Pancreas (tissue), 10 donors: ENCODE measurements at regions not wholly inside any gene's neighbourhood (a gene's known extent, or its start where the extent isn't known, plus 50 kb on each side); places are given as distances from the start of the nearest gene placed in this dataset.

Experiments
- ATAC-seq, 4 donors: fragments of 200-7000 bp; cut with Tn5 transposase; one replicate each; pipeline versions ENCODE4 v1.8.0 to v1.9.1; 2020; ENCODE audit warnings: mild to moderate bottlenecking in 4 of 4, moderate library complexity in 4 of 4
- DNase-seq, 6 donors: peaks; one replicate each; pipeline ENCODE4 v3.0.0-alpha.2; 2020
- FAIRE-seq: peaks from 2 replicates; lab custom pipeline; 2012; peaks lifted over from hg19 to GRCh38; lab: Jason Lieb, UNC
- H3K27ac ChIP-seq, 4 donors: fragments of 200-600 bp; sonication (generic); 1 replicate in 3 of 4; 2 replicates in 1 of 4; pipeline versions ENCODE4 v1.5.0 to v1.8.0; 2020
- H3K27me3 ChIP-seq, 4 donors: fragments of 200-600 bp; one replicate each; pipeline ENCODE4 v1.8.0; 2021
- H3K36me3 ChIP-seq, 3 donors: fragments of 200-600 bp; sonication (generic) in 1 of 3; one replicate each; pipeline versions ENCODE4 v1.5.0 to v1.8.0; 2020 to 2021
- H3K4me1 ChIP-seq, 3 donors: fragments of 200-600 bp; one replicate each; pipeline ENCODE4 v1.8.0; 2021
- H3K4me3 ChIP-seq, 4 donors: fragments of 200-600 bp; sonication (generic) in 2 of 4; one replicate each; pipeline versions ENCODE4 v1.5.0 to v1.8.0; 2020 to 2021
- H3K9me3 ChIP-seq, 4 donors: fragments of 200-600 bp; one replicate each; pipeline ENCODE4 v1.8.0; 2021
- WGBS, 2 donors: extraction: QIAGEN DNeasy Blood & Tissue Kit; methylation state at CpG; one replicate each; pipeline ENCODE4 v1.1.7; 2013; 5-methylcytosine and 5-hydroxymethylcytosine counted together
- intact Hi-C, 3 donors: fragments of 100-400 bp; cut with DNase I; formaldehyde crosslinking; loops; one replicate each; pipeline versions ENCODE4 v1.11.1 to v1.14.2; 2022
- TF ChIP-seq, protein P1 (sequence below), 4 donors: fragments of 200-600 bp; sonication (generic) in 3 of 4; IDR thresholded peaks; one replicate each; pipeline versions ENCODE4 v1.5.0 to v1.8.0; 2021; ENCODE audit warnings: antibody characterized with exemption in 4 of 4
- donor health status: healthy with polysubstance abuse.
- donor health status: DM: no; HTN: no; CAD: no; lungs with moderate emphysema.
- donor health status: DM: no; HTN: no; CAD: no.
- donor health status: control.
- donor health status: control.
- donor health status: Bipolar disorder and iron deficiency.
- donor health status: DM: yes; HTN: yes; CAD: no.
- donor health status: DM: no; HTN: no; CAD: no.
- donor health status: DM: no; HTN: no; CAD: no.
- donor health status: DM: yes; HTN: yes; CAD: no.

DNA sequence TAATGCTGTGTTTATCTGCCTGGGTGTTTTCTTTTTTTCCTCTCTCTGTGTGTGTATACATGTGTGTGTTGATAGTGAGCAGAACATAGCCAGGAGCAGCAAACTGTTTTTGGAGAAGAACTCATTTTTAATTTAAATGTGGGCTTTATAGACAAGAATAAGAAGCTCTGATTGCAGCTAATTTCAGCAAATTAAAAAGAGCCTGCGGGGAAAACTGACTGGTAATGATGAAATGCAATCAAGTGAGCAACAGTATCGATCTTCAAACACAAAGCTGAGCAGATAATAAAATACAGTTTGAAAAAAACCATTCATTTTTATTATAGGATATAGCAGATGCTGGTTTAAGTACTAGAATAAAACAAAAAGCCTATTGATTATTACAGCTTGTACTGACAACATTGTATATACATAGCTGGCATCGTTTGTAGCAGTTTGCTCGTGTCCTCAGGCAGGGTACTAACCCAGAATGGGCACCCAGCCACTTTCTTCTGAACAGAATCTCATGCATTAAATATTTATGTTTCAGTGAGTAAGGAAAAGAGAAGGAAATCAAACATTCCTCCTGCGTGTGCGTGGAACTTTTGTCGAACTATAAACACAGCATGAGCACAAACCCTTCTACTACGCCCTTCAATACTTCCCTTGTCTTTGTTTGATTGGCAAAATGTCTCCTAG, 73.5 kb upstream of the ZFP42 start:
- ATAC-seq, result no peak
- Histone ChIP-seq H3K4me3 (no peak overlapping the region), H3K36me3 (no peaks in the 10 kb centered on the region), H3K9me3 (no peaks in the 10 kb centered on the region), H3K4me1 (no peaks in the 10 kb centered on the region), H3K27ac (no peak overlapping the region), H3K27me3 (no peaks in the 10 kb centered on the region)
- TF ChIP-seq, protein P1, sequence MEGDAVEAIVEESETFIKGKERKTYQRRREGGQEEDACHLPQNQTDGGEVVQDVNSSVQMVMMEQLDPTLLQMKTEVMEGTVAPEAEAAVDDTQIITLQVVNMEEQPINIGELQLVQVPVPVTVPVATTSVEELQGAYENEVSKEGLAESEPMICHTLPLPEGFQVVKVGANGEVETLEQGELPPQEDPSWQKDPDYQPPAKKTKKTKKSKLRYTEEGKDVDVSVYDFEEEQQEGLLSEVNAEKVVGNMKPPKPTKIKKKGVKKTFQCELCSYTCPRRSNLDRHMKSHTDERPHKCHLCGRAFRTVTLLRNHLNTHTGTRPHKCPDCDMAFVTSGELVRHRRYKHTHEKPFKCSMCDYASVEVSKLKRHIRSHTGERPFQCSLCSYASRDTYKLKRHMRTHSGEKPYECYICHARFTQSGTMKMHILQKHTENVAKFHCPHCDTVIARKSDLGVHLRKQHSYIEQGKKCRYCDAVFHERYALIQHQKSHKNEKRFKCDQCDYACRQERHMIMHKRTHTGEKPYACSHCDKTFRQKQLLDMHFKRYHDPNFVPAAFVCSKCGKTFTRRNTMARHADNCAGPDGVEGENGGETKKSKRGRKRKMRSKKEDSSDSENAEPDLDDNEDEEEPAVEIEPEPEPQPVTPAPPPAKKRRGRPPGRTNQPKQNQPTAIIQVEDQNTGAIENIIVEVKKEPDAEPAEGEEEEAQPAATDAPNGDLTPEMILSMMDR (IDR thresholded peaks at IDR 0.05), result no peak
- FAIRE-seq, result no peak
- DNase-seq, result no peak
- WGBS, 2 donors, result 54 to 60% methylated on average over 8 of the region's 8 CpGs
- intact Hi-C loops, result no loop called here

DNA sequence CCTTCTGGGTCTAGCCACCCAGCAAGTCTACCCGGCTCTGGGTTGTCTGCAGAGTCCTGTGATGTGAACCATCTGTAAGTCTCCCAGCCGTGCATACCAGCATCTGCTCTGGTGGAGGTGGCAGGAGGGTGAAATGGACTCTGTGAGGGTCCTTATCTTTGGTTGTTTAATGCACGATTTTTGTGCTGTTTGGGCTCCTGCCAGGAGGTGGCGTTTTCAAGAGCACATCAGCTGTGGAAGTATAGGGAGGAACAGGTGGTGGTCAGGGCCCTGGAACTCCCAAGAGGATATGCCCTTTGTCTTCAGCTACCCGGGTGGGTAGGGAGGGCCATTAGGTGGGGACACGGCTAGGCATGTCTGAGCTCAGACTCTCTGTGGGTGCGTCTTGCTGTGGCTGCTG, 66.5 kb upstream of the ZFP42 start:
- WGBS, 2 donors, result 65 to 71% methylated on average over 7 of the region's 7 CpGs
- Histone ChIP-seq H3K9me3 (no peaks in the 10 kb centered on the region), H3K4me3 (no peak overlapping the region), H3K27ac (no peak overlapping the region), H3K4me1 (no peaks in the 10 kb centered on the region), H3K27me3 (no peaks in the 10 kb centered on the region), H3K36me3 (no peaks in the 10 kb centered on the region)
- TF ChIP-seq, protein P1 (IDR thresholded peaks at IDR 0.05), result no peak
- intact Hi-C loops, result no loop called here
- DNase-seq (no peak), ATAC-seq (no peak), FAIRE-seq (no peak)

DNA sequence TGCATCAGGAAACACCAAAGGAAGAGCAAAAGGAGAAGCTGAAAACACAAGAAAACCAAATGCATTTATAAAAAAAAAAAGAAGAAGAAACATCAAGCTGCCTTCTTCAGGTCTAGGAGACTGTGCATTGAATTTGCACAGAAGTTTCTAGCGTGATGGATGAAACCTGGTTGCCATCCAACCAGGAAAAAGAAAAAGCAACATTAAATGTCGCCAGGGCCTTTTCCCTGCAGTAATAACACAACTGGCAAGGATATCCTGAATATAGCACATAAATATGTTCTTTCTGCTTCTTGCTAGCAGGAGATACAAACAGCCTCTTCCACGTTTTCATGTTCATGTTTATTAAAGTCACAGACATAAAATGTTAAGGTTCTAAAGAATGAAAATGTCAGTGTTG, 60.8 kb upstream of the ZFP42 start:
- WGBS, 2 donors, result 36 to 45% methylated on average over 3 of the region's 3 CpGs

DNA sequence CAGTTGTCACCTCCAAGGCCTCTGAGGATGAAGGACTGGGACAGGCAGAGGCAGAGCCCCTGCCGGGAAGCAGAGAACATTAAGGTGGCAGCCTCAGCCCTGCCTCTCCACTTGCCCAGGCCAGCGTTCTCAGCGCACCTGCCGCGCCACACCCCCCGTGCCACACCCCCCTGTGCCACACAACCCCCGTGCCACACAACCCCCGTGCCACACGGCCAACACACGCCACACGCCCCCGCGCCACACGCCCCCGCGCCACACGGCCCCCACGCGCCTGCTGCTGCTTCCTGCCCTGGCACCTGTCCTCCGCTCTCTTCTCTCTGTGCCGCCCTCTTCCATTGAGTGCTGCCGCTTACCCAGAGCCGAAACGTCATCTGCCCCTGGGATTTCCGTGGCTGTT, 58.0 kb upstream of the ZFP42 start:
- DNase-seq, result no peak
- Histone ChIP-seq H3K4me3 (no peak overlapping the region), H3K36me3 (no peaks in the 10 kb centered on the region), H3K27ac (no peak overlapping the region), H3K9me3 (no peaks in the 10 kb centered on the region), H3K4me1 (no peaks in the 10 kb centered on the region), H3K27me3 (no peaks in the 10 kb centered on the region)
- intact Hi-C loops, result no loop called here
- WGBS, 2 donors, result 88 to 89% methylated on average over 24 to 25 of the region's 25 CpGs
- no peak for ATAC-seq
- TF ChIP-seq, protein P1 (IDR thresholded peaks at IDR 0.05), result no peak
- FAIRE-seq, result no peak

More for the DNA sequence above, 60.8 kb upstream of the ZFP42 start:
- FAIRE-seq (no peak), DNase-seq (no peak), ATAC-seq (no peak)
- H3K27ac ChIP-seq, result no peak overlapping the region
- H3K4me3 ChIP-seq, result no peak overlapping the region
- no peaks in the 10 kb centered on the region for H3K4me1 ChIP-seq
- H3K36me3 ChIP-seq, result no peaks in the 10 kb centered on the region
- TF ChIP-seq, protein P1 (IDR thresholded peaks at IDR 0.05), result no peak
- no peaks in the 10 kb centered on the region for H3K27me3 ChIP-seq
- intact Hi-C loops, result no loop called here
- H3K9me3 ChIP-seq, result no peaks in the 10 kb centered on the region

DNA sequence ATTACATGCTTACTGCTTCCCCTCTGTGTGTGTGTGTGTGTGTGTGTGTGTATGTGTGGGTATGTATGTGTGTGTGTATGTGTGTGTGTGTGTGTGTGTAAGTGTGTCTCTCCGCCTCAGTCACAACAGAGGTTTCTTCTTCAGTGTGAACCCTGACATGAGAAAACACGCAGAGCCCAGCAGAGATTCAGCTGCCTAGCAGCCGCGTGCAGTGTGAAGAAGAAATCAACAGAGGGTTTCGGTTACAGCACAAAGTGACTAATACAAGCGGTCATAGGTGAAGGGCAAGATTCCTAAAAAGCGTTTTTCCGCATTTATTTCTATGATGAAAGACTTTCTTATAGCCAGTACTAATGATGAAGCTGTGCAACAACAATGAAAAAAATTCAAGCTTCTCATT, 55.3 kb upstream of the ZFP42 start:
- no peak for ATAC-seq
- Histone ChIP-seq H3K36me3 (no peaks in the 10 kb centered on the region), H3K27ac (no peak overlapping the region), H3K9me3 (no peaks in the 10 kb centered on the region), H3K4me1 (no peaks in the 10 kb centered on the region), H3K4me3 (no peak overlapping the region), H3K27me3 (no peaks in the 10 kb centered on the region)
- DNase-seq, result no peak
- 75 to 79% methylated on average over 8 of the region's 8 CpGs for WGBS, 2 donors
- no peak for FAIRE-seq
- TF ChIP-seq, protein P1 (IDR thresholded peaks at IDR 0.05), result no peak
- intact Hi-C loops, result no loop called here
